GM21423 (cell line): ENCODE measurements at regions not wholly inside any gene's neighbourhood (a gene's known extent, or its start where the extent isn't known, plus 50 kb on each side); places are given as distances from the start of the nearest gene placed in this dataset.
A peak's percentile ranks its signal among the peaks of the same experiment; 100 is the strongest.

Experiments used
- ATAC-seq: cut with Tn5 transposase; IDR thresholded peaks from one replicate; pipeline ENCODE4 v1.9.1; 2021; ENCODE audit warnings: mild to moderate bottlenecking, moderate library complexity; ENCODE audit not compliant: unreplicated experiment

DNA sequence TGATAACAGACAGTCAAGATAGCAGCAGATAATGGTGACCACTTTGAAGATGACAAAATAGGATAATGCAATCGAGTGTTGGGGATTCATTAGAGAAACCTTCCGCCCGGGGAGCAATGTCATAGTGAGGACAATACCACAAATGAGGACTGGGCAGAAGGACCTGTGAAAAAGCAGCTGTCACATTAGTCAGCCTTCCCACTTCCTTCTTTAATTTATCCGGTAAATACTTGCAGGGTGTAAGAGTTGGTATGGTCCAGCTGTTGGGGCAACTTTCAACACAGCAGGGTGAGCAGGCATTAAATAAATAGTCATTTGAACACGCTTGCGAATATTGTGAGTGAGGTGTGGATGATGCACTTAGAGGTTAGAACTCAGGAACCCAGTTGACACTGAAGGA, 132.5 kb upstream of the KIRREL3 start:
- no peak for ATAC-seq

DNA sequence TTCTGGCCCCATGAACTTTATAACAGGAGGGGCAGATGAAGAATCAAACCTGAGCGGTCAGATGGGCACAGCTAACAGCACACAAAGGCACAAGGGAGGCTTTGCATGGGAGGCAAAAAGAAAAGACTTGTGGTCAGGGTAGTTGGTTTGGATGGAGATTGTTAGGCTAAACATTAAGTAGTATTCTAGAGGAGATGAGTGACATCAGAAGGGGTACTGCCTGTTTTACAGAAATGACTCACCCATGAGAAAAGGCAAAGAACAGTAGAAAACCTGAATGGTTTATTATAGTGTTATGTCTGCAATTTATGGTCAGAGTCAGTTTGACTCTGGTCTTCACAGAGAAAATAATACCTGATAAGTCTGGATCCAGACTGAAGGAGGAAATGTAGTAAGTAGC, 129.8 kb upstream of the KIRREL3 start:
- peak; percentile 65 for ATAC-seq

- no peak for ATAC-seq
These were observed 126.4 kb upstream of the KIRREL3 start for GRCh38 chr11:127126986-127127385.

GRCh38 chr11:127119356-127119755, 118.8 kb upstream of the KIRREL3 start:
- ATAC-seq, result no peak

DNA sequence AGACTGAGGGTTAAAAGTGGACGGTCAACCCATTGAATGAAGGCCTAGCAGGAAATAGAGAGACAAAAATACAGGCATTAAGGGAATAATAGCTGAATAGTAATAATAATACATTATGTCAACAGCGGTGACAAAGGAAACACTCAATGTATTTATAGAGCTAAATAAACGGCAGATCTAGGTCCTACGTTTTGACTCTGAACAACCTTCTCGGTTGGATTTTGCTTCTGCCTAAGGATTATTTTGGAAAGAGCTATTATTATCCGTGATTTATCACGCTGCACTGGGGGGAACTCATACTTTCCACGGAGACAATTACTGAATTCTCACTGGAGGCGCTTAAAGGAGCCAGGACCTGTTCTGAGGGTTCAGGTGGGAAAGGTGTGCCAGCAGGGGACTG, 118.2 kb upstream of the KIRREL3 start:
- no peak for ATAC-seq

DNA sequence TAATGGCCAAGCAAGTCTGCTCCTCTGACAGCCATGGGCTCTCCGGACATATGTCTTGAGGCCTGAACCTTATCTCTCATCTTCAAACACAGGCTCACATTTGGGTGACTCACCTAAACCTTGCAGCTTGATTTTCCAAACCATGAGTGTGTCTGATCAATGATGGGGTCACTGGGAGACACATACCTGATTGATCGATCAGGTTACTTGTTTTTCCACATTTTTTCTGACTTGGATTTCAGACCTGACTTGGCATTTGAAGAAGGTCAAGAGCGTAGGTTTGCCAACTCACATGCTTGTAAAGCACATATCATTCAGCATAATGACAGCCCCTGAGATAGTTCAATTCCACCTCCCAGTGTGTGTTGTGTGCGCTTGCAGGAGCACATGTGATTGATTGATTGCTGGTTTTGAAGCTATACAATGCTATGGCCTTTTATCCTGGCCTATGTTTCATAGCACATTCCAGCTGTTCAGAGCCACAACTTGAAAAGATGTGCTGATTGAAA, 116.7 kb upstream of the KIRREL3 start:
- ATAC-seq, result no peak

DNA sequence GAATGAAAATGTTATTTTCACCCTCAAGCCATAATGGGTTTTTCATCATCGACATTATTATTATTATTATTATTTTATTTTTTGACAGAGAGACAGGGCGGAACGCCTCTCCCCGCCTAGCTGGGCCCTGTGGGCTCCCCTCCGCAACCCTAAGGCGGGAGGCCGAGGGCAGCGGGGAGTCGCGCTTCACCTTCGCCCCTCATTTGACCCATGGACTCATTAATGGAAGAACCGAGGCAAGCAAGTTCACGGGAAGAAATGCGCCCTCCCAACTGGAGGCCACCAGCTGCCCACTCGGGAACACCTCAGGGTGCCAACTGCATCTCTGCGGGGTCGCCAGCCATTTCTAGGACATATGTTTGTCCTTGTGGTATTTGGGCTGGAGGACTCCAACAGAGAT, 115.3 kb upstream of the KIRREL3 start:
- ATAC-seq, result no peak

- no peak for ATAC-seq
These were observed 113.5 kb upstream of the KIRREL3 start for GRCh38 chr11:127114035-127114434.

GRCh38 chr11:127110542-127110941, 110.0 kb upstream of the KIRREL3 start:
- ATAC-seq, result no peak

- ATAC-seq, result no peak
These were observed 109.4 kb upstream of the KIRREL3 start for GRCh38 chr11:127109796-127110480.

- no peak for ATAC-seq
These were observed 108.3 kb upstream of the KIRREL3 start for GRCh38 chr11:127108838-127109237.

DNA sequence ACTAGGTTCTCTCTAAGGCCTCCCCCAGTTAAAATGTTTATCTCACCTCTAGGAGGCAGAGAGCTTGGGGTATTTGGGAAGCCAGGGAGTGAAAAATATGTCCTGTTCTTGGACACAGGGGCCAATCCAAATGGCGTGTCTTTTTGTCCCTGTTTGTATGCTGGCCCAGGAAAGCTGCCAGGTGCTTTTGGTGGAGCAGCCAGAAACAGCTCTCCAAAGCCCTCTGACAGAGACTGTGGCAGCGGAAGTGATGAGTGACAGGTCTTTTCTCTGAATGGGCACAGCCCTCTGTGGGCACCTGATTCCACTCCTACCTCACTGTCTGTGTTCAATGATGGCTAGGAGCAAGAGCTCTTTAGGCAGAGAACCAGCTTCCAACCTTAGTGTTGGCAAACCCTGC, 106.4 kb upstream of the KIRREL3 start:
- no peak for ATAC-seq

GRCh38 chr11:127105593-127106541, 105.3 kb upstream of the KIRREL3 start:
- ATAC-seq, result no peak

DNA sequence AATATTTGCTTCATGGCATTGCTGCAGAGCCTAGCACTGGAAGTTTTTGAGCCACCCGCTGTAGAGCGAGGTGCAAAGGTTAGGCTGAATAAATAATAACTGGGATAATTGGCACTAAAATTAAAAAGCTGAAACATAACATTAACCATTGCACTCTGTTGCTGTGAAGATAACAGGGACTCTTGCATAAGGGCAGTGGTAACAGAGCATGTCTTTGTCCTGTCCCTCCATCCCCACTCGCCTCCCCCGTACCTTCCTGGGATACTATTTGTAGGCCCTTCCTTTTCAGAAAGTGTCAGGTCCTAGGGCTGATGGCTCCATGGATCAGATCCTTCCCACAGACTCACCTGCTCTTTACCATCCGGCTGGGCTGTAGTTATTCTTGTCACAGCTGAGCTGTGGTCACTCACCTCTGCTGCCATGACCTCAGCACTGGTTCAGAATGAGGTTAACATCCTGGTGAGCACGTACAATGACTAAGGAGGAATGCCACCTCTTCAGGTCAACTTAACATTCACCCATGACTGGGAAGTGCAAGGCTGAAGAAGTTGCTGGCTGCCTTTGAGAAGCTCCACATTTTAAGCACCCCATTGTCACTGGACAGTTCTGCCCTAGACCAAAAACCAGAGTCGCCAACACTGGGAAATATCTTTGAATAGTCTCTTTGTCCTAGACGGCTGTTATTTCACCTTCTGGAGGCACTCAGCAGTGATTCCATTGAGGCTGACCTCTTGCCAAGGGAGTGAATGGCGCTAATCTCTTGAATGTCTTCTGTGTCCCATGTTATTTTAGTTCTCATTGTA, 103.2 kb upstream of the KIRREL3 start:
- ATAC-seq, result no peak

GRCh38 chr11:127098684-127099083, 98.1 kb upstream of the KIRREL3 start:
- no peak for ATAC-seq

DNA sequence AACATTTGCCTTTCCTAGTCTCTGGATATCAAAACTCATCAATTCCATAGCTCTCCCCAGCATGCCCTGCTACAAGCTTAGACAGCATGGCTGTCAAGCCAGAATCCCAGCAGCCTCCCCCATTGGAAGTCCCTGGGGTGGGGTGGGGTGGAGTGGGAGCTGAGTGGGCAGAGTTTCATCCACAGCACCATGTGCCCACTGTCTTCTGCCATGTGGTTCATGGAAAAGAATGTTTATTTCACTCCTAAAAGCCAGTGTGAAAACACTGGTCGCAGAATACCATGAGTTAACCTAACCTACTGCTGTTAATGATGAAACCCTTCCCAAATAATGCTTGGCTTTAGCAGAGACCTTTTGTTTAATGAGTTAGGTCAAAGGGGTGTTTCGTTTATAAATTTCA, 80.2 kb upstream of the KIRREL3 start:
- no peak for ATAC-seq

DNA sequence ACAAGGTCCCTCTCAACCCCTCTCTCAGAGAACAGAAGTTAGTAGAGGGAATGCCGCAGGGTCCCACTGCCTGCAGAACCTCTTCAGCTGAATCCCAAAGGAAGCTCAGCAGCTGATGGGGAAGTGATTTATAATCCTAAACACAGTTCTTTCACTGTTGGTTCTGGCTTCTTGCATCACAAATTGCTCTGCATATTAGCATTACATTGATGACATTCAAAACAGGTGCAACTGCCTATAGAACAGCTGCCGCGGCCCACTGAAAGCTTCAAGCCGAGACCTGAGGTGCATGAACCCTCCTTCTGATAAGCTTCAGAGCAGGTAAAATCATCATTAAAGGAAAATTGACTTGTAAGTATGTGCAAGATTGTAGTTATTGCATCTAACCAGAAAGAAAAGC, 75.2 kb upstream of the KIRREL3 start:
- ATAC-seq, result no peak

DNA sequence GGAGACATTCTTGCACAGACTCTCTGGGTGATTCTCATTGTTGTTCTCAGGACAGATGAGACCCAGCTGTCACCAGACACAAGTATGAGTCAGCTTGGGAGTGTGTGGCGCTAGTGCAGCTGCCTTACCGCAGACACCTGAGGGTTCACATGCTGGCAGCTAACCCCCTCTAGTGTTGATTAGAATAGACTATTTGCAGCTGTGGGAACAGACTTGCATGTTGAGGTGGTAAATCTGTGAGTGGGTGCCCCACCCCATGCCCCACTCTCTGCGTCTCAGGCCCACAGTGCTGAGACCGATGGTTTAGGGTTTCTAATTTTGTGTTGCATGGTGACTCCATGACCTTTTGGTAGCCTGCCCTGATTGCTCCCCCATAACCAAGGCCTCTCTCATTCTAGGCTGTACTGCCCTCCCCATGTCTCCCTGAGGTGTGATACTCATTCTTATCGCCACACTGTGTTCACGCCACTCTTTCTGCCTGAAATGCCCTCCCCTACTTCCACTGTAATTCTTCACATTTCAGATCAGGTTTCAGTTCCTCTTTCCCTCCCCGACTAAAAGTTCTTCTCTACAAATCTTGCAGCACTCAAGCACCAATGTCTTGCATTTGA, 73.7 kb upstream of the KIRREL3 start:
- peak; percentile 84 for ATAC-seq

GRCh38 chr11:127073621-127074020, 73.1 kb upstream of the KIRREL3 start:
- ATAC-seq, result no peak

DNA sequence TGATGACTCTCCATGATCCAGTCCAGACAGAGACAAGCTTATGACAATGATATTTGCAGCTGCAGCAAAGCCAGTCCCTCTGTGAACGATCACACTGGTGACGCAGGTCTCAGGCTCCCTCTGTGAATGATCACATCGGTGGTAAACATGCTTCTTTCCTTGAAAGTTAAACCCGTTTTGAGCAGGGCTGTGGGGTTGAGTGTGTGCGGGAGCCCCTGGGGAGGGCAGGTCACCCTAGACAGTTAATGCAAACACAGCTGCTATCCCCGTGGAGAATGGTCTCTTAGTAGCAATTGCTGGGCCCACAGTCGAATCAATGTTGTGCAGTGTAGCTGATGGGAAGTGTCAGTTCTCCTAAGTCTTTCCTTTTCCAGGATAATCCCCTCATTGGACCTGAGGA, 71.0 kb upstream of the KIRREL3 start:
- no peak for ATAC-seq

DNA sequence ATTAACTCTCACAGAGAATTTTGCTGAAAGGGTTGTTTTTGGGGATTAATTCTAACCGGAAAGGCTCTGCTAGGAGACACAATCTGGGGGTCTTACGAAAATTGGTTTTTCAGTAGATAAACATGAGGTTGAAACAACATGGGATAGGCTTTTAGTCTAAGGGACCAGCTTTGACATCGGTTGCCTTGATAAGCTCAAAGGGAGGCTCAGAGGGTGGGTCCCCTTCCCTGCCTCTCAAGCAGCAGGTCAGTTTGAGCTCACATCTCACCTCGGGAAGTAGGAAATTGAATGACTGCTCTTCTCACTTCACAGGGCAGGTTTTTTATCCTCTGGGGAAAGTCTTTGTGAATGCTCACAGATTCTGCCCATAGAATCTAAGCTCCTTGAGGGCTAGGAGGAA, 70.2 kb upstream of the KIRREL3 start:
- no peak for ATAC-seq
